Body of pancreas (tissue), 4 donors: ENCODE measurements at regions not wholly inside any gene's neighbourhood (a gene's known extent, or its start where the extent isn't known, plus 50 kb on each side); places are given as distances from the start of the nearest gene placed in this dataset.
A peak's percentile ranks its signal among the peaks of the same experiment; 100 is the strongest.

ENCODE experiments used
- ATAC-seq: fragments of 150-250 bp; one replicate; pipeline ENCODE4 v1.9.1; 2016
- DNase-seq, 4 donors: peaks; one replicate each; pipeline ENCODE4 v3.0.0-alpha.2; 2019
- H3K27ac ChIP-seq, 4 donors: fragments of 200-600 bp; sonication (generic); 1 replicate in 3 of 4; 2 replicates in 1 of 4; pipeline versions ENCODE4 v1.5.1 to v1.6.1; 2016 to 2019; ENCODE audit warnings: mild to moderate bottlenecking in 1 of 4, mixed read lengths in 1 of 4, moderate library complexity in 1 of 4
- H3K27me3 ChIP-seq, 2 donors: fragments of 200-600 bp; sonication (generic); one replicate each; pipeline ENCODE4 v1.6.0; 2016; ENCODE audit warnings: mild to moderate bottlenecking in 1 of 2
- H3K36me3 ChIP-seq, 2 donors: fragments of 200-600 bp; sonication (generic); replicated peaks in 1 of 2; 2 replicates each; pipeline ENCODE4 v1.5.1; 2016; ENCODE audit warnings: low read depth in 2 of 2; ENCODE audit not compliant: insufficient read depth in 1 of 2
- H3K4me1 ChIP-seq: fragments of 200-600 bp; sonication (generic); one replicate; pipeline ENCODE4 v1.6.0; 2016
- H3K4me3 ChIP-seq, 2 donors: fragments of 200-600 bp; sonication (generic); 1 replicate in 1 of 2; 2 replicates in 1 of 2; pipeline ENCODE4 v1.5.1; 2016 to 2019
- H3K9me3 ChIP-seq, 3 donors: fragments of 200-600 bp; sonication (generic); 1 replicate in 2 of 3; 2 replicates in 1 of 3; pipeline ENCODE4 v1.5.1; 2016
- CTCF ChIP-seq, 7 experiments: fragments of 450-650 bp in 4 of 7; fragments of 200-600 bp in 3 of 7; sonication (generic) in 3 of 7; IDR thresholded peaks; one replicate each; pipeline ENCODE4 v1.5.1; 2016 to 2019; ENCODE audit warnings: antibody characterized with exemption in 7 of 7
- POLR2A ChIP-seq, 3 donors: fragments of 450-650 bp; IDR thresholded peaks; one replicate each; pipeline ENCODE4 v1.6.1; 2016; ENCODE audit warnings: antibody characterized with exemption in 3 of 3, mild to moderate bottlenecking in 2 of 3
- WGBS, 2 donors: methylation state at CpG; one replicate each; pipeline ENCODE4 v1.1.5; 2017; 5-methylcytosine and 5-hydroxymethylcytosine counted together
- intact Hi-C: fragments of 100-400 bp; cut with DNase I; formaldehyde crosslinking; loops from one replicate; pipeline ENCODE4 v1.15.1; 2023

- WGBS, 2 donors: 67 to 81% methylated on average over 3 of the region's 3 CpGs
- ATAC-seq (no peak), DNase-seq (no peak)
- Histone ChIP-seq H3K9me3 (peaks cover 0 to 4% (median 0%) of the 10 kb centered on the region in 3 donors), H3K4me3 (no peak overlapping the region), H3K27me3 (no peaks in the 10 kb centered on the region), H3K4me1 (no peaks in the 10 kb centered on the region), H3K36me3 (no peaks in the 10 kb centered on the region), H3K27ac (no peak overlapping the region)
- TF ChIP-seq POLR2A (IDR thresholded peaks at IDR 0.05): no peak
- no peak for TF ChIP-seq CTCF (IDR thresholded peaks at IDR 0.05)
- intact Hi-C loops: no loop called here
Measured at GRCh38 chr9:16211946-16212345, 658.5 kb downstream of the BNC2 start.

GRCh38 chr9:16213781-16214515, 656.5 kb downstream of the BNC2 start:
- DNase-seq: peak; percentile 15 to 58 (median 30)
- WGBS, 2 donors: 39 to 48% methylated on average over 6 of the region's 6 CpGs
- Histone ChIP-seq H3K9me3 (peaks cover 0 to 4% (median 0%) of the 10 kb centered on the region in 3 donors), H3K27ac (no peak overlapping the region), H3K4me1 (no peaks in the 10 kb centered on the region), H3K36me3 (no peaks in the 10 kb centered on the region), H3K27me3 (no peaks in the 10 kb centered on the region), H3K4me3 (no peak overlapping the region)
- TF ChIP-seq POLR2A (IDR thresholded peaks at IDR 0.05): no peak
- TF ChIP-seq CTCF (IDR thresholded peaks at IDR 0.05): no peak
- intact Hi-C loops: no loop called here
- ATAC-seq: peak; percentile 68

DNA sequence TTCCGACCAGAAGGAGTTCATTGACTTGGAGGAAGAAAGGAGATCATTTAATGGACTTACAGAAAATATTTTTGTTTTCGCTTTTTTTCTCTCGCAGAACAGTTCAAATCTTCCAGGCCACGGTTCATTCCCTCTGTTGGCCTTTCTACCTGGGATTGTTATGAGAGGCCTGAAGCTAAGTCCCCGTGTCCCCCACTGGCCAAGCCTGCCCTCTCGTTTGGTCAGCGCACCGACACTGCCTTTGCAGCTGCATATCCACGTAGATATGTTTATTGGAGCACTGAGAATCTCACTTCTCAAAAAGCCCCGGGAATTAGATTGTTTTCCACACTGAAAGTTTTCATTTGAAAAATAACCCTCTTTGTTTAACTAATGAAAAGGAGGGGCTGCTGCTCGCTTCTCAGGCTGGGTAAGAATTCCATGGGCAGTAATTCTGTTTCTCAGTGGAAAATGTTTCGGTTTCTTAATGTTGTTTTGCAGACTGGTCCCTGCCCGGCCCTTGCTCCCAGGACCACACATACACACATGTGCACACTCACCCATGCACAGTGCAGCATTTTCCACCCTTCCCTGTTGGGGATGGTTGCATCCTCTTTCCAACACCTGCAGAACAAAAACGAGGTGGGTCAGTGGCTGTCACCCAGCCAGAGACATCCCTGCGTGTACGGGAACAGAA, 655.7 kb downstream of the BNC2 start:
- H3K9me3 ChIP-seq: peaks cover 0 to 3% (median 0%) of the 10 kb centered on the region in 3 donors
- no peak overlapping the region for H3K27ac ChIP-seq
- no peak for TF ChIP-seq POLR2A (IDR thresholded peaks at IDR 0.05)
- no peaks in the 10 kb centered on the region for H3K36me3 ChIP-seq
- ATAC-seq (no peak), DNase-seq (no peak)
- 51 to 55% methylated on average over 16 of the region's 16 CpGs for WGBS, 2 donors
- no peak overlapping the region for H3K4me3 ChIP-seq
- no peaks in the 10 kb centered on the region for H3K27me3 ChIP-seq
- intact Hi-C loops: no loop called here
- no peaks in the 10 kb centered on the region for H3K4me1 ChIP-seq

- Histone ChIP-seq H3K27me3 (no peaks in the 10 kb centered on the region), H3K4me1 (no peaks in the 10 kb centered on the region), H3K9me3 (no peaks in the 10 kb centered on the region), H3K36me3 (no peaks in the 10 kb centered on the region), H3K4me3 (no peak overlapping the region), H3K27ac (no peak overlapping the region)
- intact Hi-C loops: no loop called here
- WGBS, 2 donors: 73 to 74% methylated on average over 6 of the region's 6 CpGs
- TF ChIP-seq CTCF (IDR thresholded peaks at IDR 0.05): no peak
- TF ChIP-seq POLR2A (IDR thresholded peaks at IDR 0.05): no peak
- ATAC-seq (no peak), DNase-seq (no peak)
Measured at GRCh38 chr9:16215353-16215680, 655.2 kb downstream of the BNC2 start.

DNA sequence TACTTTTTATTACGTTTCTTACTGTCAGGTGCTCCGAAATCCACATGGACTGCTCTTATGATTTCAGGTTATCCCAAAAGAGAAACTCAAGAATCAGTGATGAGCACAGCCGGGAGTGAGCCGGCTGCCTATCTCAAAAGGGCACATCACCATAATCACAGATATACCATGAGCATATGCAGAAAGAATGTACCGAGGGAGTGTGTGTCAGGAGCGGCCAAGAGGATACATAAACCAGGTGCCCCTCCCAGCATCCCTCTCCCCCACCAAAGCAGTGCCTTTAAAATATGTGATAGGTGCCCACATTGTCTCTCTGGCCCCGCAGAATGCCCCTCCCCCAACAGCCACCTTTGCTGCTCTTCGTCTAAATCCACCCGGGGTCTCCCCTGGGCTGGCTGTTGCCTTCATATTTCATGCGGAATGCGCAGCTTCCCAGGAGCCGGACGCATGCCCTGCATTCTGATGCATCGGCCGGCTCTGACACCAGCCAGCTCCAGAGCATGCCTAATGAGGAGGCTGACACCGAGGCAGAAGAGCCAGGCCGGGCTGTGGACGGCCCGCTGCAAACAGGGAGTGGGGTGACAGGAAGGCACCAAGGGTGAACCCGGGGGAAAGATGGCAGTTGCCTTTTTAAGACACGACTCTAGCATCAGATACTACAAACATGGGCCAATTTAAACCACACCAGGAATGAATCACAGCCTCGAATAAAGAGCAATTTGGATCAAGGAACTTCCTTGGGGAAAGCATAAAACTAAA, 652.3 kb downstream of the BNC2 start:
- no peak overlapping the region for H3K27ac ChIP-seq
- 78 to 87% methylated on average over 22 of the region's 22 CpGs for WGBS, 2 donors
- no peaks in the 10 kb centered on the region for H3K9me3 ChIP-seq
- no peak overlapping the region for H3K4me3 ChIP-seq
- ATAC-seq (no peak), DNase-seq (no peak)
- intact Hi-C loops: no loop called here
- TF ChIP-seq POLR2A (IDR thresholded peaks at IDR 0.05) (no peak), CTCF (IDR thresholded peaks at IDR 0.05) (no peak)
- no peaks in the 10 kb centered on the region for H3K4me1 ChIP-seq
- no peaks in the 10 kb centered on the region for H3K36me3 ChIP-seq
- peaks cover 0 to 5% of the 10 kb centered on the region in 2 donors for H3K27me3 ChIP-seq
